ENCODE measurements at regions not wholly inside any gene's neighbourhood (a gene's known extent, or its start where the extent isn't known, plus 50 kb on each side); places are given as distances from the start of the nearest gene placed in this dataset.
A peak's percentile ranks its signal among the peaks of the same experiment; 100 is the strongest.

GRCh38 chr2:191618046-191618780 is 59.7 kb upstream of the NABP1 start:
- H3K9ac ChIP-seq = peak overlapping the region; percentile 10; the same call in 1 of the 2 replicates
- peak overlapping the region; percentile 47 for H2AFZ ChIP-seq (ENCODE audit: low read depth)
- TF ChIP-seq CTCF (conservative IDR thresholded peaks at IDR 0.05; ENCODE audit: low read depth, low read length) = no peak
- no peaks in the 10 kb centered on the region for H3K79me2 ChIP-seq (ENCODE audit: insufficient read depth, low read depth)
- no peak overlapping the region for H3K4me3 ChIP-seq (IDR thresholded peaks at IDR 0.05; ENCODE audit: insufficient read depth, low read depth, low read length)
- no peaks in the 10 kb centered on the region for H3K36me3 ChIP-seq (ENCODE audit: insufficient read depth)
- H3K27ac ChIP-seq = peak overlapping the region; percentile 49
- H4K20me1 ChIP-seq (ENCODE audit: insufficient read depth) = no peaks in the 10 kb centered on the region
- H3K27me3 ChIP-seq (ENCODE audit: insufficient read depth, low read depth) = no peaks in the 10 kb centered on the region
- H3K4me2 ChIP-seq = peak overlapping the region; percentile 69
- H3K4me1 ChIP-seq (ENCODE audit: low read depth, poor library complexity, severe bottlenecking) = peaks cover 41% of the 10 kb centered on the region

GRCh38 chr2:191618786-191619185 is 59.1 kb upstream of the NABP1 start:
- no peak for TF ChIP-seq CTCF (conservative IDR thresholded peaks at IDR 0.05; ENCODE audit: low read depth, low read length)
- Histone ChIP-seq H2AFZ (ENCODE audit: low read depth) (no peak overlapping the region), H3K36me3 (ENCODE audit: insufficient read depth) (no peaks in the 10 kb centered on the region), H3K4me1 (ENCODE audit: low read depth, poor library complexity, severe bottlenecking) (peaks cover 41% of the 10 kb centered on the region), H4K20me1 (ENCODE audit: insufficient read depth) (no peaks in the 10 kb centered on the region), H3K27me3 (ENCODE audit: insufficient read depth, low read depth) (no peaks in the 10 kb centered on the region), H3K4me2 (peak overlapping the region; percentile 69), H3K27ac (no peak overlapping the region), H3K9ac (no peak overlapping the region), H3K4me3 (IDR thresholded peaks at IDR 0.05; ENCODE audit: insufficient read depth, low read depth, low read length) (no peak overlapping the region), H3K79me2 (ENCODE audit: insufficient read depth, low read depth) (no peaks in the 10 kb centered on the region)

GRCh38 chr2:191620144-191620543 is 57.8 kb upstream of the NABP1 start:
- H3K79me2 ChIP-seq (ENCODE audit: insufficient read depth, low read depth) = no peaks in the 10 kb centered on the region
- H3K4me1 ChIP-seq (ENCODE audit: low read depth, poor library complexity, severe bottlenecking) = peaks cover 41% of the 10 kb centered on the region
- no peak overlapping the region for H3K9ac ChIP-seq
- H3K36me3 ChIP-seq (ENCODE audit: insufficient read depth) = no peaks in the 10 kb centered on the region
- no peak overlapping the region for H2AFZ ChIP-seq (ENCODE audit: low read depth)
- H4K20me1 ChIP-seq (ENCODE audit: insufficient read depth) = no peaks in the 10 kb centered on the region
- no peak overlapping the region for H3K4me3 ChIP-seq (IDR thresholded peaks at IDR 0.05; ENCODE audit: insufficient read depth, low read depth, low read length)
- TF ChIP-seq CTCF (conservative IDR thresholded peaks at IDR 0.05; ENCODE audit: low read depth, low read length) = no peak
- H3K27ac ChIP-seq = no peak overlapping the region
- H3K4me2 ChIP-seq = no peak overlapping the region
- H3K27me3 ChIP-seq (ENCODE audit: insufficient read depth, low read depth) = no peaks in the 10 kb centered on the region

- peaks cover 24% of the 10 kb centered on the region for H3K4me1 ChIP-seq (ENCODE audit: low read depth, poor library complexity, severe bottlenecking)
- H3K36me3 ChIP-seq (ENCODE audit: insufficient read depth) = no peaks in the 10 kb centered on the region
- no peak overlapping the region for H3K4me3 ChIP-seq (IDR thresholded peaks at IDR 0.05; ENCODE audit: insufficient read depth, low read depth, low read length)
- no peak overlapping the region for H3K27ac ChIP-seq
- no peaks in the 10 kb centered on the region for H3K79me2 ChIP-seq (ENCODE audit: insufficient read depth, low read depth)
- no peak overlapping the region for H2AFZ ChIP-seq (ENCODE audit: low read depth)
- no peaks in the 10 kb centered on the region for H4K20me1 ChIP-seq (ENCODE audit: insufficient read depth)
- H3K27me3 ChIP-seq (ENCODE audit: insufficient read depth, low read depth) = no peaks in the 10 kb centered on the region
- no peak overlapping the region for H3K9ac ChIP-seq
- no peak for TF ChIP-seq CTCF (conservative IDR thresholded peaks at IDR 0.05; ENCODE audit: low read depth, low read length)
- no peak overlapping the region for H3K4me2 ChIP-seq
Observed at GRCh38 chr2:191622374-191623320, 55.3 kb upstream of the NABP1 start.
